ENCODE measurements at regions not wholly inside any gene's neighbourhood (a gene's known extent, or its start where the extent isn't known, plus 50 kb on each side); places are given as distances from the start of the nearest gene placed in this dataset.
A peak's percentile ranks its signal among the peaks of the same experiment; 100 is the strongest.

- no peak overlapping the region for H3K4me3 ChIP-seq
- H3K36me3 ChIP-seq (ENCODE audit: low read depth), result no peaks in the 10 kb centered on the region
- intact Hi-C loops (cut with DNase I, micrococcal nuclease), result no loop called here
- H3K4me1 ChIP-seq (ENCODE audit: low read depth), result peaks cover 9% of the 10 kb centered on the region
- peak in 1 of 3 donors; percentile 79 for DNase-seq
- peak; percentile 78 for ATAC-seq
- TF ChIP-seq CTCF (IDR thresholded peaks at IDR 0.05), result no peak
- no peaks in the 10 kb centered on the region for H3K9me3 ChIP-seq
These were observed 346.4 kb downstream of the CDC5L start for GRCh38 chr6:44733868-44734267.

- peaks cover 9% of the 10 kb centered on the region for H3K4me1 ChIP-seq (ENCODE audit: low read depth)
- no peak for ATAC-seq
- TF ChIP-seq CTCF (IDR thresholded peaks at IDR 0.05), result no peak
- H3K9me3 ChIP-seq, result no peaks in the 10 kb centered on the region
- H3K36me3 ChIP-seq (ENCODE audit: low read depth), result no peaks in the 10 kb centered on the region
- no peak overlapping the region for H3K4me3 ChIP-seq
- no peak for DNase-seq
- intact Hi-C loops (cut with DNase I, micrococcal nuclease), result no loop called here
These were observed 347.6 kb downstream of the CDC5L start for GRCh38 chr6:44734886-44735629.

GRCh38 chr6:44735630-44735963 lies 348.1 kb downstream of the CDC5L start:
- Histone ChIP-seq H3K36me3 (ENCODE audit: low read depth) (no peaks in the 10 kb centered on the region), H3K9me3 (no peaks in the 10 kb centered on the region), H3K4me1 (ENCODE audit: low read depth) (peaks cover 9% of the 10 kb centered on the region), H3K4me3 (no peak overlapping the region)
- no peak for TF ChIP-seq CTCF (IDR thresholded peaks at IDR 0.05)
- ATAC-seq (no peak), DNase-seq (no peak)
- intact Hi-C loops (cut with DNase I, micrococcal nuclease), result no loop called here

- no peaks in the 10 kb centered on the region for H3K4me1 ChIP-seq (ENCODE audit: low read depth)
- ATAC-seq (no peak), DNase-seq (no peak)
- H3K36me3 ChIP-seq (ENCODE audit: low read depth), result no peaks in the 10 kb centered on the region
- H3K4me3 ChIP-seq, result no peak overlapping the region
- intact Hi-C loops (cut with DNase I, micrococcal nuclease), result no loop called here
- H3K9me3 ChIP-seq, result no peaks in the 10 kb centered on the region
- TF ChIP-seq CTCF (IDR thresholded peaks at IDR 0.05), result no peak
These were observed 349.8 kb downstream of the CDC5L start for GRCh38 chr6:44737341-44737740.

GRCh38 chr6:44737829-44738528 lies 350.5 kb downstream of the CDC5L start:
- intact Hi-C loops (cut with DNase I, micrococcal nuclease), result no loop called here
- Histone ChIP-seq H3K9me3 (no peaks in the 10 kb centered on the region), H3K4me3 (no peak overlapping the region), H3K4me1 (ENCODE audit: low read depth) (no peaks in the 10 kb centered on the region), H3K36me3 (ENCODE audit: low read depth) (no peaks in the 10 kb centered on the region)
- TF ChIP-seq CTCF (IDR thresholded peaks at IDR 0.05), result no peak
- ATAC-seq (no peak), DNase-seq (no peak)

All from mucosa of descending colon (tissue), 3 donors.